ENCODE measurements at regions not wholly inside any gene's neighbourhood (a gene's known extent, or its start where the extent isn't known, plus 50 kb on each side); places are given as distances from the start of the nearest gene placed in this dataset.

- TF ChIP-seq BHLHE40 (IDR thresholded peaks at IDR 0.05; ENCODE audit: low read length) (no peak), RERE (CRISPR knock-in tag; IDR thresholded peaks at IDR 0.05; ENCODE audit: low read depth) (no peak), PBX3 (CRISPR knock-in tag; IDR thresholded peaks at IDR 0.05; ENCODE audit: borderline replicate concordance) (no peak), PRDM4 (CRISPR knock-in tag; IDR thresholded peaks at IDR 0.05; ENCODE audit: borderline replicate concordance) (no peak), CBFB (CRISPR knock-in tag; IDR thresholded peaks at IDR 0.05) (no peak), ZNF142 (CRISPR knock-in tag; IDR thresholded peaks at IDR 0.05) (no peak), CEBPG (CRISPR knock-in tag; IDR thresholded peaks at IDR 0.05) (no peak), FOXJ3 (CRISPR knock-in tag; IDR thresholded peaks at IDR 0.05; ENCODE audit: borderline replicate concordance) (no peak)
Observed at GRCh38 chr14:58730792-58731464, 93.2 kb downstream of the DACT1 start.

Measured in HepG2 (cell line).